H1 (cell line): ENCODE measurements at regions not wholly inside any gene's neighbourhood (a gene's known extent, or its start where the extent isn't known, plus 50 kb on each side); places are given as distances from the start of the nearest gene placed in this dataset.

Source experiments
- FOSL1 ChIP-seq: IDR thresholded peaks from 2 replicates; pipeline ENCODE4 v1.6.1; 2011; ENCODE audit warnings: mild to moderate bottlenecking, low read depth, low read length, moderate library complexity; ENCODE audit not compliant: insufficient read depth
- ZNF274 ChIP-seq: IDR thresholded peaks from 2 replicates; pipeline ENCODE4 v1.7.0; 2012; ENCODE audit warnings: low read length, borderline replicate concordance; ENCODE audit errors: extremely low read depth

GRCh38 chr14:49424436-49425331 lies 161.5 kb downstream of the RPS29 start (continued):
- TF ChIP-seq ZNF274: no peak
- no peak for TF ChIP-seq FOSL1
- TF ChIP-seq, all 59 proteins: peak for 0
